GM23338 (cell line): ENCODE measurements at regions not wholly inside any gene's neighbourhood (a gene's known extent, or its start where the extent isn't known, plus 50 kb on each side); places are given as distances from the start of the nearest gene placed in this dataset.

ENCODE experiments used
- ATAC-seq: fragments of 200-7000 bp; cut with Tn5 transposase; 3 replicates; pipeline ENCODE4 v1.9.1; 2020
- DNase-seq: peaks from one replicate; pipeline ENCODE4 v3.0.0-alpha.2; 2015; ENCODE audit warnings: low spot score
- H2AFZ ChIP-seq: fragments of 200-600 bp; sonication (generic); 2 replicates; pipeline ENCODE4 v1.8.0; 2016; ENCODE audit warnings: antibody characterized with exemption, mild to moderate bottlenecking, moderate library complexity
- H3F3A ChIP-seq: fragments of 200-600 bp; sonication (generic); replicated peaks from 2 replicates; pipeline ENCODE4 v1.8.0; 2017; ENCODE audit warnings: antibody characterized with exemption, mixed run types, low read depth
- H3K27ac ChIP-seq: fragments of 200-600 bp; sonication (generic); 2 replicates; pipeline ENCODE4 v1.6.1; 2016; ENCODE audit warnings: low read depth
- H3K27me3 ChIP-seq: fragments of 200-600 bp; sonication (generic); 2 replicates; pipeline ENCODE4 v1.8.0; 2016; ENCODE audit warnings: mild to moderate bottlenecking, mixed run types, moderate library complexity; ENCODE audit not compliant: insufficient read depth
- H3K36me3 ChIP-seq: fragments of 200-600 bp; sonication (generic); 2 replicates; pipeline ENCODE4 v1.8.0; 2016; ENCODE audit warnings: mild to moderate bottlenecking; ENCODE audit not compliant: insufficient read depth
- H3K4me1 ChIP-seq: fragments of 200-600 bp; sonication (generic); 2 replicates; pipeline ENCODE4 v1.8.0; 2016; ENCODE audit warnings: mild to moderate bottlenecking, moderate library complexity; ENCODE audit not compliant: insufficient read depth
- H3K4me2 ChIP-seq: fragments of 200-600 bp; sonication (generic); 2 replicates; pipeline ENCODE4 v1.7.1; 2017; ENCODE audit warnings: mixed run types
- H3K4me3 ChIP-seq: fragments of 200-600 bp; sonication (generic); 2 replicates; pipeline ENCODE4 v1.6.1; 2016; ENCODE audit warnings: mixed run types
- H3K79me2 ChIP-seq: fragments of 200-600 bp; sonication (generic); replicated peaks from 2 replicates; pipeline ENCODE4 v1.8.0; 2017; ENCODE audit warnings: mild to moderate bottlenecking; ENCODE audit not compliant: insufficient read depth
- H3K9me2 ChIP-seq: fragments of 200-600 bp; sonication (generic); 2 replicates; pipeline ENCODE4 v1.8.0; 2017; ENCODE audit not compliant: insufficient read depth
- H4K20me1 ChIP-seq: fragments of 200-600 bp; sonication (generic); replicated peaks from 2 replicates; pipeline ENCODE4 v1.8.0; 2017; ENCODE audit warnings: mild to moderate bottlenecking; ENCODE audit not compliant: insufficient read depth
- H3K27ac Mint-ChIP-seq: 2 replicates; pipeline ENCODE4 v1.8.0; 2020; ENCODE audit warnings: inconsistent platforms, mild to moderate bottlenecking, moderate library complexity, mixed read lengths
- H3K27me3 Mint-ChIP-seq: 3 replicates; pipeline ENCODE4 v1.8.0; 2022; ENCODE audit warnings: low read depth, mild to moderate bottlenecking, moderate library complexity, mixed read lengths, inconsistent platforms; ENCODE audit not compliant: insufficient read depth, poor library complexity
- H3K36me3 Mint-ChIP-seq: 3 replicates; pipeline ENCODE4 v1.8.0; 2021; ENCODE audit warnings: low read depth, mild to moderate bottlenecking, inconsistent platforms, moderate library complexity, mixed read lengths
- H3K4me1 Mint-ChIP-seq: 3 replicates; pipeline ENCODE4 v1.8.0; 2020; ENCODE audit warnings: mild to moderate bottlenecking, inconsistent platforms, mixed read lengths
- H3K4me3 Mint-ChIP-seq: 3 replicates; pipeline ENCODE4 v1.8.0; 2021; ENCODE audit warnings: moderate library complexity, mild to moderate bottlenecking, inconsistent platforms, mixed read lengths
- H3K9me3 Mint-ChIP-seq: 3 replicates; pipeline ENCODE4 v1.8.0; 2020; ENCODE audit warnings: moderate library complexity, mild to moderate bottlenecking, inconsistent platforms, mixed read lengths
- EZH2phosphoT487 ChIP-seq: fragments of 200-600 bp; sonication (generic); IDR thresholded peaks from one replicate; pipeline ENCODE4 v1.8.1; 2018; ENCODE audit warnings: antibody characterized with exemption; ENCODE audit not compliant: unreplicated experiment
- JUNB ChIP-seq: IDR thresholded peaks from one replicate; pipeline ENCODE4 v1.6.1; 2016; ENCODE audit warnings: antibody characterized with exemption; ENCODE audit not compliant: unreplicated experiment
- TF ChIP-seq, protein P1 (sequence below): IDR thresholded peaks from 2 replicates; pipeline ENCODE4 v1.6.1; 2016; ENCODE audit warnings: antibody characterized with exemption
- TF ChIP-seq, protein P2 (sequence below): IDR thresholded peaks from one replicate; pipeline ENCODE4 v1.6.1; 2018; ENCODE audit warnings: antibody characterized with exemption; ENCODE audit not compliant: unreplicated experiment
- TF ChIP-seq, protein P3 (sequence below): fragments of 250-450 bp; sonication (Bioruptor Pico); IDR thresholded peaks from 2 replicates; pipeline ENCODE4 v1.5.0; 2020; ENCODE audit warnings: mild to moderate bottlenecking, moderate library complexity

DNA sequence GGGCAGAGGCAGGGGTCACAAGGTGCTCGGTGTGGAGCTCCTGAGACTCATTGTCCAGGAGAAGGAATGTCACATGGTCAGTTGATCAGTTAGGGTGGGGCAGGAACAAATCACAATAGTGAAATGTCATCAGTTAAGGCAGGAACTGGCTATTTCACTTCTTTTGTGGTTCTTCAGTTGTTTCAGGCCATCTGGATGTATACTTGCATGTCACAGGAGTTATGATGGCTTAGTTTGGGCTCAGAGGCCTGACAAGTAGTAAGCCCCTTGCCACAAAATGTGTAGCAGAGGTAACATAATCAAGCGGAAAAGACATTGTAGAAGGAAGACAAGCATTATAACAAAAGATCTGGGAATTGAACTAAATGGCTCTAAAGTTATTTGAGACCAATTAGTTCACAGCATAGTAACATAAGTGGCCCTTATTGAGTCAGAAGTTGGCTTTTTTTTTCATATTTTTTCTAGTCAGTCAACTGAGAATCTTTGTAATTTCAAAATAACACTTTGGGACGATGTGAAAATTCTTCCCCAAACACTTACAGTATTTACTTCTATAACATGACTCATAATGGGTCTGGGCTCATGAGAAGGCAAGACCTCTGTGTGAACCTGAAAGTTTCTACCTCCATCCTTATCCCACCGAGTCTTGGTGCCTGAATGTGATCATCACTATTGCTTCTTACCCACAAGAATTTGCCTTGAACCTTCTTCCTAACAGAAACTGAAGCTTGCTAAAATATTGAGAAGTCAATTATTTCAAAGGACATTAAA lies 137.0 kb upstream of the DPT start:
- Histone ChIP-seq H3K4me2 (no peak overlapping the region), H3K4me3 (no peak overlapping the region), H3K9me2 (no peaks in the 10 kb centered on the region), H3K27ac (no peak overlapping the region), H2AFZ (no peak overlapping the region), H3K36me3 (no peaks in the 10 kb centered on the region), H3K27me3 (no peaks in the 10 kb centered on the region), H3K4me1 (no peaks in the 10 kb centered on the region), H4K20me1 (no peaks in the 10 kb centered on the region), H3F3A (no peaks in the 10 kb centered on the region), H3K79me2 (no peaks in the 10 kb centered on the region)
- Mint-ChIP-seq H3K27ac (peak overlapping the region; percentile 22; the same call in 1 of the 2 replicates), H3K9me3 (no peaks in the 10 kb centered on the region), H3K4me3 (no peak overlapping the region), H3K36me3 (no peaks in the 10 kb centered on the region), H3K4me1 (peaks cover 6% of the 10 kb centered on the region; the same call in 2 of the 3 replicates), H3K27me3 (peaks cover 2% of the 10 kb centered on the region)
- TF ChIP-seq, protein P1, sequence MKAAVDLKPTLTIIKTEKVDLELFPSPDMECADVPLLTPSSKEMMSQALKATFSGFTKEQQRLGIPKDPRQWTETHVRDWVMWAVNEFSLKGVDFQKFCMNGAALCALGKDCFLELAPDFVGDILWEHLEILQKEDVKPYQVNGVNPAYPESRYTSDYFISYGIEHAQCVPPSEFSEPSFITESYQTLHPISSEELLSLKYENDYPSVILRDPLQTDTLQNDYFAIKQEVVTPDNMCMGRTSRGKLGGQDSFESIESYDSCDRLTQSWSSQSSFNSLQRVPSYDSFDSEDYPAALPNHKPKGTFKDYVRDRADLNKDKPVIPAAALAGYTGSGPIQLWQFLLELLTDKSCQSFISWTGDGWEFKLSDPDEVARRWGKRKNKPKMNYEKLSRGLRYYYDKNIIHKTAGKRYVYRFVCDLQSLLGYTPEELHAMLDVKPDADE, result no peak
- TF ChIP-seq, protein P2, sequence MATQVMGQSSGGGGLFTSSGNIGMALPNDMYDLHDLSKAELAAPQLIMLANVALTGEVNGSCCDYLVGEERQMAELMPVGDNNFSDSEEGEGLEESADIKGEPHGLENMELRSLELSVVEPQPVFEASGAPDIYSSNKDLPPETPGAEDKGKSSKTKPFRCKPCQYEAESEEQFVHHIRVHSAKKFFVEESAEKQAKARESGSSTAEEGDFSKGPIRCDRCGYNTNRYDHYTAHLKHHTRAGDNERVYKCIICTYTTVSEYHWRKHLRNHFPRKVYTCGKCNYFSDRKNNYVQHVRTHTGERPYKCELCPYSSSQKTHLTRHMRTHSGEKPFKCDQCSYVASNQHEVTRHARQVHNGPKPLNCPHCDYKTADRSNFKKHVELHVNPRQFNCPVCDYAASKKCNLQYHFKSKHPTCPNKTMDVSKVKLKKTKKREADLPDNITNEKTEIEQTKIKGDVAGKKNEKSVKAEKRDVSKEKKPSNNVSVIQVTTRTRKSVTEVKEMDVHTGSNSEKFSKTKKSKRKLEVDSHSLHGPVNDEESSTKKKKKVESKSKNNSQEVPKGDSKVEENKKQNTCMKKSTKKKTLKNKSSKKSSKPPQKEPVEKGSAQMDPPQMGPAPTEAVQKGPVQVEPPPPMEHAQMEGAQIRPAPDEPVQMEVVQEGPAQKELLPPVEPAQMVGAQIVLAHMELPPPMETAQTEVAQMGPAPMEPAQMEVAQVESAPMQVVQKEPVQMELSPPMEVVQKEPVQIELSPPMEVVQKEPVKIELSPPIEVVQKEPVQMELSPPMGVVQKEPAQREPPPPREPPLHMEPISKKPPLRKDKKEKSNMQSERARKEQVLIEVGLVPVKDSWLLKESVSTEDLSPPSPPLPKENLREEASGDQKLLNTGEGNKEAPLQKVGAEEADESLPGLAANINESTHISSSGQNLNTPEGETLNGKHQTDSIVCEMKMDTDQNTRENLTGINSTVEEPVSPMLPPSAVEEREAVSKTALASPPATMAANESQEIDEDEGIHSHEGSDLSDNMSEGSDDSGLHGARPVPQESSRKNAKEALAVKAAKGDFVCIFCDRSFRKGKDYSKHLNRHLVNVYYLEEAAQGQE, result no peak
- TF ChIP-seq EZH2phosphoT487 (no peak), JUNB (no peak)
- TF ChIP-seq, protein P3, sequence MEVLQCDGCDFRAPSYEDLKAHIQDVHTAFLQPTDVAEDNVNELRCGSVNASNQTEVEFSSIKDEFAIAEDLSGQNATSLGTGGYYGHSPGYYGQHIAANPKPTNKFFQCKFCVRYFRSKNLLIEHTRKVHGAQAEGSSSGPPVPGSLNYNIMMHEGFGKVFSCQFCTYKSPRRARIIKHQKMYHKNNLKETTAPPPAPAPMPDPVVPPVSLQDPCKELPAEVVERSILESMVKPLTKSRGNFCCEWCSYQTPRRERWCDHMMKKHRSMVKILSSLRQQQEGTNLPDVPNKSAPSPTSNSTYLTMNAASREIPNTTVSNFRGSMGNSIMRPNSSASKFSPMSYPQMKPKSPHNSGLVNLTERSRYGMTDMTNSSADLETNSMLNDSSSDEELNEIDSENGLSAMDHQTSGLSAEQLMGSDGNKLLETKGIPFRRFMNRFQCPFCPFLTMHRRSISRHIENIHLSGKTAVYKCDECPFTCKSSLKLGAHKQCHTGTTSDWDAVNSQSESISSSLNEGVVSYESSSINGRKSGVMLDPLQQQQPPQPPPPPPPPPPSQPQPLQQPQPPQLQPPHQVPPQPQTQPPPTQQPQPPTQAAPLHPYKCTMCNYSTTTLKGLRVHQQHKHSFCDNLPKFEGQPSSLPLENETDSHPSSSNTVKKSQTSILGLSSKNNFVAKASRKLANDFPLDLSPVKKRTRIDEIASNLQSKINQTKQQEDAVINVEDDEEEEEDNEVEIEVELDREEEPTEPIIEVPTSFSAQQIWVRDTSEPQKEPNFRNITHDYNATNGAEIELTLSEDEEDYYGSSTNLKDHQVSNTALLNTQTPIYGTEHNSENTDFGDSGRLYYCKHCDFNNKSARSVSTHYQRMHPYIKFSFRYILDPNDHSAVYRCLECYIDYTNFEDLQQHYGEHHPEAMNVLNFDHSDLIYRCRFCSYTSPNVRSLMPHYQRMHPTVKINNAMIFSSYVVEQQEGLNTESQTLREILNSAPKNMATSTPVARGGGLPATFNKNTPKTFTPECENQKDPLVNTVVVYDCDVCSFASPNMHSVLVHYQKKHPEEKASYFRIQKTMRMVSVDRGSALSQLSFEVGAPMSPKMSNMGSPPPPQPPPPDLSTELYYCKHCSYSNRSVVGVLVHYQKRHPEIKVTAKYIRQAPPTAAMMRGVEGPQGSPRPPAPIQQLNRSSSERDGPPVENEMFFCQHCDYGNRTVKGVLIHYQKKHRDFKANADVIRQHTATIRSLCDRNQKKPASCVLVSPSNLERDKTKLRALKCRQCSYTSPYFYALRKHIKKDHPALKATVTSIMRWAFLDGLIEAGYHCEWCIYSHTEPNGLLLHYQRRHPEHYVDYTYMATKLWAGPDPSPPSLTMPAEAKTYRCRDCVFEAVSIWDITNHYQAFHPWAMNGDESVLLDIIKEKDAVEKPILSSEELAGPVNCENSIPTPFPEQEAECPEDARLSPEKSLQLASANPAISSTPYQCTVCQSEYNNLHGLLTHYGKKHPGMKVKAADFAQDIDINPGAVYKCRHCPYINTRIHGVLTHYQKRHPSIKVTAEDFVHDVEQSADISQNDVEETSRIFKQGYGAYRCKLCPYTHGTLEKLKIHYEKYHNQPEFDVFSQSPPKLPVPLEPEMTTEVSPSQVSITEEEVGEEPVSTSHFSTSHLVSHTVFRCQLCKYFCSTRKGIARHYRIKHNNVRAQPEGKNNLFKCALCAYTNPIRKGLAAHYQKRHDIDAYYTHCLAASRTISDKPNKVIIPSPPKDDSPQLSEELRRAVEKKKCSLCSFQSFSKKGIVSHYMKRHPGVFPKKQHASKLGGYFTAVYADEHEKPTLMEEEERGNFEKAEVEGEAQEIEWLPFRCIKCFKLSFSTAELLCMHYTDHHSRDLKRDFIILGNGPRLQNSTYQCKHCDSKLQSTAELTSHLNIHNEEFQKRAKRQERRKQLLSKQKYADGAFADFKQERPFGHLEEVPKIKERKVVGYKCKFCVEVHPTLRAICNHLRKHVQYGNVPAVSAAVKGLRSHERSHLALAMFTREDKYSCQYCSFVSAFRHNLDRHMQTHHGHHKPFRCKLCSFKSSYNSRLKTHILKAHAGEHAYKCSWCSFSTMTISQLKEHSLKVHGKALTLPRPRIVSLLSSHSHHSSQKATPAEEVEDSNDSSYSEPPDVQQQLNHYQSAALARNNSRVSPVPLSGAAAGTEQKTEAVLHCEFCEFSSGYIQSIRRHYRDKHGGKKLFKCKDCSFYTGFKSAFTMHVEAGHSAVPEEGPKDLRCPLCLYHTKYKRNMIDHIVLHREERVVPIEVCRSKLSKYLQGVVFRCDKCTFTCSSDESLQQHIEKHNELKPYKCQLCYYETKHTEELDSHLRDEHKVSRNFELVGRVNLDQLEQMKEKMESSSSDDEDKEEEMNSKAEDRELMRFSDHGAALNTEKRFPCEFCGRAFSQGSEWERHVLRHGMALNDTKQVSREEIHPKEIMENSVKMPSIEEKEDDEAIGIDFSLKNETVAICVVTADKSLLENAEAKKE (CRISPR knock-in tag), result no peak
- ATAC-seq (no peak), DNase-seq (no peak)
